ENCODE measurements at regions not wholly inside any gene's neighbourhood (a gene's known extent, or its start where the extent isn't known, plus 50 kb on each side); places are given as distances from the start of the nearest gene placed in this dataset.

DNA sequence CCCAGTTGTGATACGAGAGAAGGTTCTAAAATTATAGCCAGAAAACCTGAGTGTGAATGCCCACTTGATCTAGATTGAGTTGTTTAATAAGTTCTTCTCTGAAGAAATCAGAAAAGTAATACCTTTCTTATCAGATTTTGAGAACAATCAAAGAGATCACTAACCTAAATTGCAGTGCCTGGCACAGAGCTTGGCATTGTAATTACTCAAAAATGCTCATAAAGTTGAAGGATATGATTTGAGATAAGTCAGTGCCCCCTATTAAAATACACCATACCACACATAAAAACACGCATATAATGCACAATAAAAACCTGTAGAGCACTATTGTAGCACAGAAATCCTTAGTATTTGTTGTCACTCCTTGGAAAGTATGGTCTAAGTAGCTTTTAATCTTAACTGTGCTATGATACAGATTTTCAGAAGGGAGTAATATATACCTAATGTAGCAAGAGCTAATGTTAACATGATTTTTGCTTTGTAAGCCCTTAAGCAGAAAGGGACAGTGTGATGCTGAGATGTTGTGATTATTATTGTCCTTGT, 257.5 kb upstream of the CDH18 start:
- in situ Hi-C loops (cut with HindIII; ENCODE audit: low pct_ligation_motif_present, low sequenced_read_pairs) = no loop called here
- TF ChIP-seq, protein P1, sequence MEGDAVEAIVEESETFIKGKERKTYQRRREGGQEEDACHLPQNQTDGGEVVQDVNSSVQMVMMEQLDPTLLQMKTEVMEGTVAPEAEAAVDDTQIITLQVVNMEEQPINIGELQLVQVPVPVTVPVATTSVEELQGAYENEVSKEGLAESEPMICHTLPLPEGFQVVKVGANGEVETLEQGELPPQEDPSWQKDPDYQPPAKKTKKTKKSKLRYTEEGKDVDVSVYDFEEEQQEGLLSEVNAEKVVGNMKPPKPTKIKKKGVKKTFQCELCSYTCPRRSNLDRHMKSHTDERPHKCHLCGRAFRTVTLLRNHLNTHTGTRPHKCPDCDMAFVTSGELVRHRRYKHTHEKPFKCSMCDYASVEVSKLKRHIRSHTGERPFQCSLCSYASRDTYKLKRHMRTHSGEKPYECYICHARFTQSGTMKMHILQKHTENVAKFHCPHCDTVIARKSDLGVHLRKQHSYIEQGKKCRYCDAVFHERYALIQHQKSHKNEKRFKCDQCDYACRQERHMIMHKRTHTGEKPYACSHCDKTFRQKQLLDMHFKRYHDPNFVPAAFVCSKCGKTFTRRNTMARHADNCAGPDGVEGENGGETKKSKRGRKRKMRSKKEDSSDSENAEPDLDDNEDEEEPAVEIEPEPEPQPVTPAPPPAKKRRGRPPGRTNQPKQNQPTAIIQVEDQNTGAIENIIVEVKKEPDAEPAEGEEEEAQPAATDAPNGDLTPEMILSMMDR (IDR thresholded peaks at IDR 0.05; ENCODE audit: low read depth, low read length, missing control alignments) = no peak
- no peak for DNase-seq
- H3K27me3 ChIP-seq (replicated peaks) = no peaks in the 10 kb centered on the region
- H3K4me3 ChIP-seq (ENCODE audit: low read depth, low read length) = no peak overlapping the region
- H3K27ac ChIP-seq = no peak overlapping the region
- H3K36me3 ChIP-seq (replicated peaks) = no peaks in the 10 kb centered on the region

DNA sequence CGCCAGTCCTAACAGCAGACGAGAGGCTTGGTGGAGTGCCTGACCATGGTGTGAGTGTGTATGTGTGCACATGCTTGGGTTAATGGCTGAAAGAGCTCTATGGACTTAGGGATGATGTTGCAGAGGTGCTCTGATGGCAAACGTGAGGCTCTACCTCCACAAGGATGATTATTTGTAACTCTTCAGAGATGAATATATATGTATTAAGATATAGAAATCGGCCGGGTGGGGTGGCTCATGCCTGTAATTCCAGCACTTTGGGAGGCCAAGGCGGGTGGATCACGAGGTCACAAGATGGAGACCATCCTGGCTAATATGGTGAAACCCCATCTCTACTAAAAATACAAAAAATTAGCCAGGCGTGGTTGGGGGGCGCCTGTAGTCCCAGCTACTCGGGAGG, 253.4 kb upstream of the CDH18 start:
- DNase-seq = no peak
- TF ChIP-seq, protein P1 (IDR thresholded peaks at IDR 0.05; ENCODE audit: low read depth, low read length, missing control alignments) = no peak
- Histone ChIP-seq H3K27ac (no peak overlapping the region), H3K27me3 (replicated peaks) (no peaks in the 10 kb centered on the region), H3K36me3 (replicated peaks) (no peaks in the 10 kb centered on the region), H3K4me3 (ENCODE audit: low read depth, low read length) (no peak overlapping the region)
- in situ Hi-C loops (cut with HindIII; ENCODE audit: low pct_ligation_motif_present, low sequenced_read_pairs) = no loop called here

DNA sequence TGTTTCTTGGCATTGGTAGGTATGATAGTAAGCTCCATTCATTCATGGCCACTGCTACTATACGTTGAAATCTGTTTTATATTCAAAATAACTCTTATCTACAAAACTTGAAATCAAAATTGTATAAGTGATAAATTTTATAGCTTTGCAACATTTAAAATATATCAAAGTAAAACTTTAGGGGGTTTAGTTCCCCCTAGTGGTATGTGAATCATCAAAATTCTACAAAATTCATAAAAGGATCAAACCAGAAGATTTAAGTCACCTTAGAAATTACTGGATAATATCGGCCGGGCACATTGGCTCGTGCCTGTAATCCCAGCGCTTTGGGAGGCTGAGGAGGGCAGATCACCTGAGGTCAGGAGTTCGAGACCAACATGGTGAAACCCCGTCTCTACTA, 243.0 kb upstream of the CDH18 start:
- in situ Hi-C loops (cut with HindIII; ENCODE audit: low pct_ligation_motif_present, low sequenced_read_pairs) = no loop called here
- no peak for DNase-seq
- H3K27ac ChIP-seq = no peak overlapping the region
- TF ChIP-seq, protein P1 (IDR thresholded peaks at IDR 0.05; ENCODE audit: low read depth, low read length, missing control alignments) = no peak
- no peaks in the 10 kb centered on the region for H3K27me3 ChIP-seq (replicated peaks)
- no peaks in the 10 kb centered on the region for H3K36me3 ChIP-seq (replicated peaks)
- no peak overlapping the region for H3K4me3 ChIP-seq (ENCODE audit: low read depth, low read length)

DNA sequence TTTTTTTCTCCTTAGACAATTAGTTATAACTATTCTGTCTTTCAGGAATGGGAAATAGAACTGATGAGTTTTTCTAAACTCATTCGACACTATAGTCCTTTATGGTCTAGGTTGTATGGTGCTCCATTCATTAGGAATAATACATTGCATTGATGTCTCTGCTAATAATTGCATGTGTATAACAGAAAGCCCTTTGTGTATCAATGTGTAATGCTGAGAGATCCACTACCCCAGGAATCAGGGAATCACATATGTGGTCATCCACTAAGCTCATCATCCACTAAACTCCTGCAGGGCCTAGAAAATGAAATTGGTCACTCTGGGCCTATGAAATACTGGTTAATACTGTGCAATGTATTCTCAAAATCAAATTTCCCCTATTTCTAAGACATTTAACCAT, 242.0 kb upstream of the CDH18 start:
- in situ Hi-C loops (cut with HindIII; ENCODE audit: low pct_ligation_motif_present, low sequenced_read_pairs) = no loop called here
- no peak overlapping the region for H3K4me3 ChIP-seq (ENCODE audit: low read depth, low read length)
- no peaks in the 10 kb centered on the region for H3K27me3 ChIP-seq (replicated peaks)
- H3K27ac ChIP-seq = no peak overlapping the region
- no peak for DNase-seq
- TF ChIP-seq, protein P1 (IDR thresholded peaks at IDR 0.05; ENCODE audit: low read depth, low read length, missing control alignments) = no peak
- no peaks in the 10 kb centered on the region for H3K36me3 ChIP-seq (replicated peaks)

DNA sequence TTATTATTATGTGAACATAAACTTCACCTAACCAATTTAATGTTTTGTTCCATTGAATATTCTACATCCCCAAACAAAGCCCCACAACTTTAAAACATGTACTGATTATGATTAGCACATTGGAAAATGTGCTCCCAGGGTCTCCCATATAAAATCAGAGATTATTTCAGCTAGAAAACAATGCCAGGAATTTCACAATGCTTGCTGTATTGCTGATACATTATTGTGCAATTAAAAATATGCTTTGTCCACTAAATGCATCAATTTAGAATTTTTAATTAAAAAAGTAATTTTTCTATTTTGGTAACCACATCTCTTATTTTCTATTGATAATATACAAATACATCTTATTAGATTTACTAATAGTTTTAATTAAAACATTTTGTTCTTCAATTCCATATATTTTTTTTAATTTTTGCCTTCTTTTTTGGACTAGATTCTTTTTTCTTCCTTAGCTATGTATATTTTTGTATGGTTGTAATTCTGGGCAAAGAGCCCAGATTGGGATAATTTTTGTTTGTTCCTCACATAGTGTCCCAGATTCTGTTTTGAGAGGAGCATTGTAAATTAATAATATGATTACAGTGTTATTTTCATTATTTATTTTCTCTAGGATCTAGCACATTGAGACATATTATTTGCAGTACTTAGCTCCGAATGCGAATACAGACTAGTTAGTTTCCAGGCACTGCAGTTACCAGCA, 241.5 kb upstream of the CDH18 start:
- no peak overlapping the region for H3K27ac ChIP-seq
- H3K4me3 ChIP-seq (ENCODE audit: low read depth, low read length) = no peak overlapping the region
- H3K36me3 ChIP-seq (replicated peaks) = no peaks in the 10 kb centered on the region
- DNase-seq = no peak
- no peaks in the 10 kb centered on the region for H3K27me3 ChIP-seq (replicated peaks)
- TF ChIP-seq, protein P1 (IDR thresholded peaks at IDR 0.05; ENCODE audit: low read depth, low read length, missing control alignments) = no peak
- in situ Hi-C loops (cut with HindIII; ENCODE audit: low pct_ligation_motif_present, low sequenced_read_pairs) = no loop called here

DNA sequence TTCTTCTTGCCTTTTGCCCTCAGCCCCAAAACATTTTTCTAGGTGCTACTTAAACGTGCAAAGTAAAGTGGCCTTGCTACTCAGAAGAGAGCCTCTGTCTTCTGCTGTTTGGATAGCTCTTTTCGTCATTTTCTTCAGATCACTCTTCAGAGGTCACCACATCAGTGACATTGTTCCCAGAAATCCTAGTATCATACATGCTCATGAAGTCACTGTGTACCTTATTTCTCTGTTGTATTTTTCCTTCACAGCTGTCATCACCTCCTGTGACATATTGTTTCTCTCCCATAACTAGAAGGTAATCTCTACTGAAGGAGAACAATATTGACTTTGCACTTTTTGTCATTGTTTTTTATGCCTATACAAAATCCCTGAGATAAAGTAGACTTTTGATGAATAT, 237.0 kb upstream of the CDH18 start:
- Histone ChIP-seq H3K27ac (no peak overlapping the region), H3K27me3 (replicated peaks) (no peaks in the 10 kb centered on the region), H3K4me3 (ENCODE audit: low read depth, low read length) (no peak overlapping the region), H3K36me3 (replicated peaks) (no peaks in the 10 kb centered on the region)
- in situ Hi-C loops (cut with HindIII; ENCODE audit: low pct_ligation_motif_present, low sequenced_read_pairs) = no loop called here
- TF ChIP-seq, protein P1 (IDR thresholded peaks at IDR 0.05; ENCODE audit: low read depth, low read length, missing control alignments) = no peak
- DNase-seq = no peak
